WTC11 (cell line): ENCODE measurements at regions not wholly inside any gene's neighbourhood (a gene's known extent, or its start where the extent isn't known, plus 50 kb on each side); places are given as distances from the start of the nearest gene placed in this dataset.

Source experiments
- ELF4 ChIP-seq: sonication (generic); formaldehyde crosslinking; IDR thresholded peaks from 2 replicates; pipeline ENCODE4 v1.8.1; 2022; ENCODE audit warnings: low read depth, mild to moderate bottlenecking, moderate library complexity, missing genetic modification reagents
- ZBTB21 ChIP-seq: sonication (generic); formaldehyde crosslinking; IDR thresholded peaks from 2 replicates; pipeline ENCODE4 v1.8.1; 2023; ENCODE audit warnings: mild to moderate bottlenecking, missing genetic modification reagents, borderline replicate concordance
- TF ChIP-seq, protein P1 (sequence below): fragments of 200-600 bp; IDR thresholded peaks from 2 replicates; pipeline ENCODE4 v1.8.0; 2022; ENCODE audit warnings: antibody characterized with exemption
- TF ChIP-seq, protein P2 (sequence below): sonication (generic); formaldehyde crosslinking; conservative IDR thresholded peaks from 2 replicates; pipeline ENCODE4 v1.8.1; 2023; ENCODE audit warnings: mild to moderate bottlenecking, low read depth, missing genetic modification reagents, moderate library complexity
- TF ChIP-seq, protein P3 (sequence below): sonication (generic); formaldehyde crosslinking; IDR thresholded peaks from 2 replicates; pipeline ENCODE4 v1.8.1; 2022; ENCODE audit warnings: mild to moderate bottlenecking, missing genetic modification reagents, moderate library complexity, borderline replicate concordance

DNA sequence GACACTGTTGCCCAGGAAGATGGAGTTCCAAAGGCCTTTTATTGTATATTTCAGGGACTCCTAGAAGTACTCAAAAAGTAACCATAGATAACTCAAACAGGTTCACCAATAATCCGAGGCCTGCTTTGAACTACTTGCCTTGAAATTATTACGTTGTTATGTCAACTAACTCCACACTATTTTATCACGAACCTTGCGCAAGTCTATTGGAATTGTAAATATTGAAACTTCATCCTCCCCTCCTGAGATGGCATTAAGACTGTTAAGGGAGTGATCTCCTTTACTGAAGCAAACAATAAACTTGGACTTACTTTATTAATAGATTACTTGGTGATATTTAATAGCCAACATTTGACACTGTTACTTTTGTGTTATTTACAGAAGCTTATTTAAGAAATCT, 199.6 kb upstream of the GADL1 start:
- TF ChIP-seq ZBTB21 (CRISPR knock-in tag), result no peak
- TF ChIP-seq, protein P1, sequence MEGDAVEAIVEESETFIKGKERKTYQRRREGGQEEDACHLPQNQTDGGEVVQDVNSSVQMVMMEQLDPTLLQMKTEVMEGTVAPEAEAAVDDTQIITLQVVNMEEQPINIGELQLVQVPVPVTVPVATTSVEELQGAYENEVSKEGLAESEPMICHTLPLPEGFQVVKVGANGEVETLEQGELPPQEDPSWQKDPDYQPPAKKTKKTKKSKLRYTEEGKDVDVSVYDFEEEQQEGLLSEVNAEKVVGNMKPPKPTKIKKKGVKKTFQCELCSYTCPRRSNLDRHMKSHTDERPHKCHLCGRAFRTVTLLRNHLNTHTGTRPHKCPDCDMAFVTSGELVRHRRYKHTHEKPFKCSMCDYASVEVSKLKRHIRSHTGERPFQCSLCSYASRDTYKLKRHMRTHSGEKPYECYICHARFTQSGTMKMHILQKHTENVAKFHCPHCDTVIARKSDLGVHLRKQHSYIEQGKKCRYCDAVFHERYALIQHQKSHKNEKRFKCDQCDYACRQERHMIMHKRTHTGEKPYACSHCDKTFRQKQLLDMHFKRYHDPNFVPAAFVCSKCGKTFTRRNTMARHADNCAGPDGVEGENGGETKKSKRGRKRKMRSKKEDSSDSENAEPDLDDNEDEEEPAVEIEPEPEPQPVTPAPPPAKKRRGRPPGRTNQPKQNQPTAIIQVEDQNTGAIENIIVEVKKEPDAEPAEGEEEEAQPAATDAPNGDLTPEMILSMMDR, result no peak
- TF ChIP-seq, protein P2, sequence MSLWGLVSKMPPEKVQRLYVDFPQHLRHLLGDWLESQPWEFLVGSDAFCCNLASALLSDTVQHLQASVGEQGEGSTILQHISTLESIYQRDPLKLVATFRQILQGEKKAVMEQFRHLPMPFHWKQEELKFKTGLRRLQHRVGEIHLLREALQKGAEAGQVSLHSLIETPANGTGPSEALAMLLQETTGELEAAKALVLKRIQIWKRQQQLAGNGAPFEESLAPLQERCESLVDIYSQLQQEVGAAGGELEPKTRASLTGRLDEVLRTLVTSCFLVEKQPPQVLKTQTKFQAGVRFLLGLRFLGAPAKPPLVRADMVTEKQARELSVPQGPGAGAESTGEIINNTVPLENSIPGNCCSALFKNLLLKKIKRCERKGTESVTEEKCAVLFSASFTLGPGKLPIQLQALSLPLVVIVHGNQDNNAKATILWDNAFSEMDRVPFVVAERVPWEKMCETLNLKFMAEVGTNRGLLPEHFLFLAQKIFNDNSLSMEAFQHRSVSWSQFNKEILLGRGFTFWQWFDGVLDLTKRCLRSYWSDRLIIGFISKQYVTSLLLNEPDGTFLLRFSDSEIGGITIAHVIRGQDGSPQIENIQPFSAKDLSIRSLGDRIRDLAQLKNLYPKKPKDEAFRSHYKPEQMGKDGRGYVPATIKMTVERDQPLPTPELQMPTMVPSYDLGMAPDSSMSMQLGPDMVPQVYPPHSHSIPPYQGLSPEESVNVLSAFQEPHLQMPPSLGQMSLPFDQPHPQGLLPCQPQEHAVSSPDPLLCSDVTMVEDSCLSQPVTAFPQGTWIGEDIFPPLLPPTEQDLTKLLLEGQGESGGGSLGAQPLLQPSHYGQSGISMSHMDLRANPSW (CRISPR knock-in tag), result no peak
- TF ChIP-seq, protein P3, sequence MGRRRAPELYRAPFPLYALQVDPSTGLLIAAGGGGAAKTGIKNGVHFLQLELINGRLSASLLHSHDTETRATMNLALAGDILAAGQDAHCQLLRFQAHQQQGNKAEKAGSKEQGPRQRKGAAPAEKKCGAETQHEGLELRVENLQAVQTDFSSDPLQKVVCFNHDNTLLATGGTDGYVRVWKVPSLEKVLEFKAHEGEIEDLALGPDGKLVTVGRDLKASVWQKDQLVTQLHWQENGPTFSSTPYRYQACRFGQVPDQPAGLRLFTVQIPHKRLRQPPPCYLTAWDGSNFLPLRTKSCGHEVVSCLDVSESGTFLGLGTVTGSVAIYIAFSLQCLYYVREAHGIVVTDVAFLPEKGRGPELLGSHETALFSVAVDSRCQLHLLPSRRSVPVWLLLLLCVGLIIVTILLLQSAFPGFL (CRISPR knock-in tag), result no peak
- TF ChIP-seq ELF4 (CRISPR knock-in tag), result no peak
